ENCODE measurements at regions not wholly inside any gene's neighbourhood (a gene's known extent, or its start where the extent isn't known, plus 50 kb on each side); places are given as distances from the start of the nearest gene placed in this dataset.

- TF ChIP-seq CTCF (IDR thresholded peaks at IDR 0.05), result no peak
- TF ChIP-seq POLR2A (IDR thresholded peaks at IDR 0.05), result no peak
These were observed 452.8 kb upstream of the SEMA6A start for GRCh38 chr5:117027384-117027783.

Measured in vagina (tissue), 2 donors.